ENCODE measurements at regions not wholly inside any gene's neighbourhood (a gene's known extent, or its start where the extent isn't known, plus 50 kb on each side); places are given as distances from the start of the nearest gene placed in this dataset.
"Not testable (repeated sequence)": the region's sequence is repeated elsewhere in the genome, so short reads cannot be mapped to it uniquely, and the experiment has no call there.

GRCh38 chr1:30517666-30518065 lies 205.7 kb downstream of the MATN1 start:
- TF ChIP-seq, protein P1, sequence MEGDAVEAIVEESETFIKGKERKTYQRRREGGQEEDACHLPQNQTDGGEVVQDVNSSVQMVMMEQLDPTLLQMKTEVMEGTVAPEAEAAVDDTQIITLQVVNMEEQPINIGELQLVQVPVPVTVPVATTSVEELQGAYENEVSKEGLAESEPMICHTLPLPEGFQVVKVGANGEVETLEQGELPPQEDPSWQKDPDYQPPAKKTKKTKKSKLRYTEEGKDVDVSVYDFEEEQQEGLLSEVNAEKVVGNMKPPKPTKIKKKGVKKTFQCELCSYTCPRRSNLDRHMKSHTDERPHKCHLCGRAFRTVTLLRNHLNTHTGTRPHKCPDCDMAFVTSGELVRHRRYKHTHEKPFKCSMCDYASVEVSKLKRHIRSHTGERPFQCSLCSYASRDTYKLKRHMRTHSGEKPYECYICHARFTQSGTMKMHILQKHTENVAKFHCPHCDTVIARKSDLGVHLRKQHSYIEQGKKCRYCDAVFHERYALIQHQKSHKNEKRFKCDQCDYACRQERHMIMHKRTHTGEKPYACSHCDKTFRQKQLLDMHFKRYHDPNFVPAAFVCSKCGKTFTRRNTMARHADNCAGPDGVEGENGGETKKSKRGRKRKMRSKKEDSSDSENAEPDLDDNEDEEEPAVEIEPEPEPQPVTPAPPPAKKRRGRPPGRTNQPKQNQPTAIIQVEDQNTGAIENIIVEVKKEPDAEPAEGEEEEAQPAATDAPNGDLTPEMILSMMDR (IDR thresholded peaks at IDR 0.05): not testable (repeated sequence)
- TF ChIP-seq TP53 (CRISPR knock-in tag; IDR thresholded peaks at IDR 0.05); POLR2AphosphoS2 (conservative IDR thresholded peaks at IDR 0.05; ENCODE audit: low read length); RFX5 (IDR thresholded peaks at IDR 0.05); POLR2A (IDR thresholded peaks at IDR 0.05; ENCODE audit: low read length); HOXA7 (CRISPR knock-in tag; IDR thresholded peaks at IDR 0.05); MAZ (IDR thresholded peaks at IDR 0.05; ENCODE audit: borderline replicate concordance, low read depth, low read length); PHF8 (IDR thresholded peaks at IDR 0.05; ENCODE audit: borderline replicate concordance, low read depth); HDAC2 (IDR thresholded peaks at IDR 0.05): not testable (repeated sequence)
